Putamen (tissue), 1 donor: ENCODE measurements at regions not wholly inside any gene's neighbourhood (a gene's known extent, or its start where the extent isn't known, plus 50 kb on each side); places are given as distances from the start of the nearest gene placed in this dataset.

Experiments used
- DNase-seq: peaks from one replicate; pipeline ENCODE4 v3.0.0-alpha.2; 2016; ENCODE audit warnings: low spot score

GRCh38 chr20:60274717-60275116, 316.5 kb downstream of the CDH26 start:
- DNase-seq, result no peak

GRCh38 chr20:60281295-60281694, 323.1 kb downstream of the CDH26 start:
- no peak for DNase-seq

- DNase-seq, result no peak
These were observed 325.1 kb downstream of the CDH26 start for GRCh38 chr20:60283281-60283680.

GRCh38 chr20:60286764-60287163, 328.5 kb downstream of the CDH26 start:
- no peak for DNase-seq

GRCh38 chr20:60288945-60289344, 330.7 kb downstream of the CDH26 start:
- no peak for DNase-seq

- no peak for DNase-seq
These were observed 333.8 kb downstream of the CDH26 start for GRCh38 chr20:60292001-60292520.

GRCh38 chr20:60294632-60295031, 336.4 kb downstream of the CDH26 start:
- no peak for DNase-seq

- DNase-seq, result no peak
These were observed 337.0 kb downstream of the CDH26 start for GRCh38 chr20:60295214-60295613.

- no peak for DNase-seq
These were observed 339.4 kb downstream of the CDH26 start for GRCh38 chr20:60297649-60298048.

- DNase-seq, result no peak
These were observed 340.4 kb downstream of the CDH26 start for GRCh38 chr20:60298647-60299046.

- DNase-seq, result no peak
These were observed 341.7 kb downstream of the CDH26 start for GRCh38 chr20:60299951-60300350.

- DNase-seq, result no peak
These were observed 342.2 kb downstream of the CDH26 start for GRCh38 chr20:60300374-60300773.

- DNase-seq, result no peak
These were observed 344.7 kb downstream of the CDH26 start for GRCh38 chr20:60302875-60303274.

GRCh38 chr20:60304026-60304590, 345.9 kb downstream of the CDH26 start:
- no peak for DNase-seq

- no peak for DNase-seq
These were observed 346.7 kb downstream of the CDH26 start for GRCh38 chr20:60304931-60305330.

GRCh38 chr20:60306105-60306504, 347.9 kb downstream of the CDH26 start:
- DNase-seq, result no peak

GRCh38 chr20:60306551-60306950, 348.3 kb downstream of the CDH26 start:
- peak; percentile 20 for DNase-seq

GRCh38 chr20:60310560-60311349, 352.5 kb downstream of the CDH26 start:
- DNase-seq, result no peak

GRCh38 chr20:60313191-60313590, 355.0 kb downstream of the CDH26 start:
- no peak for DNase-seq

- DNase-seq, result no peak
These were observed 355.4 kb downstream of the CDH26 start for GRCh38 chr20:60313614-60314013.

GRCh38 chr20:60314727-60315126, 356.5 kb downstream of the CDH26 start:
- DNase-seq, result no peak

- DNase-seq, result no peak
These were observed 358.4 kb downstream of the CDH26 start for GRCh38 chr20:60316476-60317158.

GRCh38 chr20:60317401-60317800, 359.2 kb downstream of the CDH26 start:
- no peak for DNase-seq
